Liver (tissue), 8 donors: ENCODE measurements at regions not wholly inside any gene's neighbourhood (a gene's known extent, or its start where the extent isn't known, plus 50 kb on each side); places are given as distances from the start of the nearest gene placed in this dataset.

Experiments used
- DNase-seq: peaks from one replicate; pipeline ENCODE4 v3.0.0-alpha.2; 2017; ENCODE audit warnings: low spot score
- H3K27ac ChIP-seq, 2 donors: one replicate each; pipeline ENCODE4 v1.7.0; 2013; ENCODE audit warnings: inconsistent platforms in 2 of 2, low read length in 2 of 2, control low read depth in 1 of 2, low read depth in 1 of 2, mild to moderate bottlenecking in 1 of 2
- H3K27me3 ChIP-seq, 4 donors: one replicate each; pipeline versions ENCODE4 v1.6.1 to v1.7.0; 2013; ENCODE audit warnings: low read length in 3 of 4, inconsistent platforms in 1 of 4, mild to moderate bottlenecking in 1 of 4, moderate library complexity in 1 of 4; ENCODE audit not compliant: control insufficient read depth in 4 of 4, insufficient read depth in 4 of 4
- H3K36me3 ChIP-seq, 4 donors: one replicate each; pipeline versions ENCODE4 v1.6.1 to v1.7.0; 2013; ENCODE audit warnings: low read length in 3 of 4, mild to moderate bottlenecking in 3 of 4, low read depth in 1 of 4, moderate library complexity in 1 of 4; ENCODE audit not compliant: control insufficient read depth in 4 of 4, insufficient read depth in 3 of 4
- H3K4me1 ChIP-seq, 4 donors: one replicate each; pipeline versions ENCODE4 v1.6.1 to v1.7.0; 2013; ENCODE audit warnings: low read length in 3 of 4, mild to moderate bottlenecking in 3 of 4, moderate library complexity in 1 of 4; ENCODE audit not compliant: control insufficient read depth in 4 of 4, insufficient read depth in 4 of 4
- H3K4me3 ChIP-seq, 3 donors: one replicate each; pipeline versions ENCODE4 v1.6.1 to v1.7.0; 2013; ENCODE audit warnings: low read length in 3 of 3, control low read depth in 1 of 3, low read depth in 1 of 3, mild to moderate bottlenecking in 1 of 3
- H3K9ac ChIP-seq, 2 donors: one replicate each; pipeline ENCODE4 v1.7.0; 2013; ENCODE audit warnings: low read length in 2 of 2, mild to moderate bottlenecking in 2 of 2, moderate library complexity in 2 of 2, control low read depth in 1 of 2, low read depth in 1 of 2
- H3K9me3 ChIP-seq, 4 donors: one replicate each; pipeline versions ENCODE4 v1.6.1 to v1.7.0; 2013; ENCODE audit warnings: low read length in 3 of 4; ENCODE audit not compliant: control insufficient read depth in 4 of 4
- EGR1 ChIP-seq, 2 donors: IDR thresholded peaks; 2 replicates each; pipeline ENCODE4 v1.6.1; 2016 to 2018; ENCODE audit warnings: antibody characterized with exemption in 2 of 2, low read depth in 2 of 2
- FOXA1 ChIP-seq: IDR thresholded peaks from 2 replicates; pipeline ENCODE4 v1.6.1; 2016; ENCODE audit warnings: antibody characterized with exemption
- FOXA2 ChIP-seq: IDR thresholded peaks from 2 replicates; pipeline ENCODE4 v1.6.1; 2016; ENCODE audit warnings: antibody characterized with exemption
- GABPA ChIP-seq, 2 donors: IDR thresholded peaks in 1 of 2; conservative IDR thresholded peaks in 1 of 2; 2 replicates each; pipeline ENCODE4 v1.6.1; 2016; ENCODE audit warnings: antibody characterized with exemption in 2 of 2, mild to moderate bottlenecking in 1 of 2, moderate library complexity in 1 of 2
- HNF4A ChIP-seq, 2 donors: conservative IDR thresholded peaks; 2 replicates each; pipeline ENCODE4 v1.6.1; 2016; ENCODE audit warnings: antibody characterized with exemption in 2 of 2, mild to moderate bottlenecking in 2 of 2
- HNF4G ChIP-seq: IDR thresholded peaks from 2 replicates; pipeline ENCODE4 v1.6.1; 2016; ENCODE audit warnings: antibody characterized with exemption
- JUND ChIP-seq, 2 donors: IDR thresholded peaks; 2 replicates each; pipeline ENCODE4 v1.6.1; 2016; ENCODE audit warnings: antibody characterized with exemption in 2 of 2
- RAD21 ChIP-seq, 2 donors: IDR thresholded peaks; 2 replicates each; pipeline ENCODE4 v1.6.1; 2016; ENCODE audit warnings: antibody characterized with exemption in 2 of 2, mild to moderate bottlenecking in 2 of 2
- RXRA ChIP-seq, 2 donors: IDR thresholded peaks; 2 replicates each; pipeline ENCODE4 v1.6.1; 2017 to 2018; ENCODE audit warnings: antibody characterized with exemption in 2 of 2, mild to moderate bottlenecking in 1 of 2
- SP1 ChIP-seq: IDR thresholded peaks from 2 replicates; pipeline ENCODE4 v1.6.1; 2018; ENCODE audit warnings: antibody characterized with exemption, mild to moderate bottlenecking
- TAF1 ChIP-seq: conservative IDR thresholded peaks from 2 replicates; pipeline ENCODE4 v1.6.1; 2016; ENCODE audit warnings: antibody characterized with exemption, mild to moderate bottlenecking
- WGBS: extraction: QIAGEN DNeasy Blood & Tissue Kit; methylation state at CpG from one replicate; pipeline ENCODE4 v1.1.7; 2013; 5-methylcytosine and 5-hydroxymethylcytosine counted together
- TF ChIP-seq, protein P1 (sequence below): IDR thresholded peaks from 2 replicates; pipeline ENCODE4 v1.6.1; 2016; ENCODE audit warnings: antibody characterized with exemption
- TF ChIP-seq, protein P2 (sequence below): fragments of 150-350 bp; IDR thresholded peaks from 2 replicates; pipeline ENCODE4 v1.5.1; 2017; ENCODE audit warnings: improper control_type of control experiment, low read depth, low read length; ENCODE audit not compliant: missing input control
- TF ChIP-seq, protein P3 (sequence below): IDR thresholded peaks from 2 replicates; pipeline ENCODE4 v1.6.1; 2016; ENCODE audit warnings: antibody characterized with exemption, mild to moderate bottlenecking
- TF ChIP-seq, protein P4 (sequence below): IDR thresholded peaks from 2 replicates; pipeline ENCODE4 v1.6.1; 2016; ENCODE audit warnings: antibody characterized with exemption
- donor health status: healthy.
- donor health status: healthy.
- donor health status: healthy.
- donor health status: healthy.
- donor health status: healthy.

DNA sequence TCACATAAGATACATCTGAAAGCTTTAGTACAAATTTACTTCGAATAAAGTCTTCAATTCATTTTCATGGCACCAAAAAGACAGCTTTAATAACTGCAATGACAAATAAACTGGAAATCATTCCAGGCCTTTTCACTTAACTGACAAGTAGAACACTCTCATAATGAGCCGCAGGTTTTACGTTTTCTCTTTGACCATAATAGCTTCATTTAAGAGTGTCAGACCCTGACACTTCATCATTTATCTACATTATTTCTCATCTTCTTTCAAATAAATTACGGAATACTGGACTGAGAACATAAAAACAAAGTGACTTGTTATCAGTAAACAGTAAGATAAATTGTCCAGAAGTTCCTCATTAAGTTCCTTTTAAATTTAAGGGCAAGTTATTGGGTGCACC is 1252.9 kb upstream of the ACVR2A start:
- Histone ChIP-seq H3K36me3 (no peaks in the 10 kb centered on the region), H3K27me3 (no peaks in the 10 kb centered on the region), H3K9ac (no peak overlapping the region), H3K9me3 (peaks cover 0 to 5% (median 1%) of the 10 kb centered on the region in 4 donors), H3K4me1 (no peaks in the 10 kb centered on the region), H3K27ac (no peak overlapping the region), H3K4me3 (no peak overlapping the region)
- DNase-seq, result no peak
- WGBS, result 68% methylated on average over 4 of the region's 4 CpGs
- TF ChIP-seq FOXA1 (no peak), FOXA2 (no peak), SP1 (no peak), RXRA (IDR thresholded peaks at IDR 0.05) (no peak), JUND (IDR thresholded peaks at IDR 0.05) (no peak), RAD21 (IDR thresholded peaks at IDR 0.05) (no peak), EGR1 (IDR thresholded peaks at IDR 0.05; ENCODE audit: low read depth in 2 of 2) (no peak)
- TF ChIP-seq, protein P1, sequence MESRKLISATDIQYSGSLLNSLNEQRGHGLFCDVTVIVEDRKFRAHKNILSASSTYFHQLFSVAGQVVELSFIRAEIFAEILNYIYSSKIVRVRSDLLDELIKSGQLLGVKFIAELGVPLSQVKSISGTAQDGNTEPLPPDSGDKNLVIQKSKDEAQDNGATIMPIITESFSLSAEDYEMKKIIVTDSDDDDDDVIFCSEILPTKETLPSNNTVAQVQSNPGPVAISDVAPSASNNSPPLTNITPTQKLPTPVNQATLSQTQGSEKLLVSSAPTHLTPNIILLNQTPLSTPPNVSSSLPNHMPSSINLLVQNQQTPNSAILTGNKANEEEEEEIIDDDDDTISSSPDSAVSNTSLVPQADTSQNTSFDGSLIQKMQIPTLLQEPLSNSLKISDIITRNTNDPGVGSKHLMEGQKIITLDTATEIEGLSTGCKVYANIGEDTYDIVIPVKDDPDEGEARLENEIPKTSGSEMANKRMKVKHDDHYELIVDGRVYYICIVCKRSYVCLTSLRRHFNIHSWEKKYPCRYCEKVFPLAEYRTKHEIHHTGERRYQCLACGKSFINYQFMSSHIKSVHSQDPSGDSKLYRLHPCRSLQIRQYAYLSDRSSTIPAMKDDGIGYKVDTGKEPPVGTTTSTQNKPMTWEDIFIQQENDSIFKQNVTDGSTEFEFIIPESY, result no peak
- TF ChIP-seq, protein P2, sequence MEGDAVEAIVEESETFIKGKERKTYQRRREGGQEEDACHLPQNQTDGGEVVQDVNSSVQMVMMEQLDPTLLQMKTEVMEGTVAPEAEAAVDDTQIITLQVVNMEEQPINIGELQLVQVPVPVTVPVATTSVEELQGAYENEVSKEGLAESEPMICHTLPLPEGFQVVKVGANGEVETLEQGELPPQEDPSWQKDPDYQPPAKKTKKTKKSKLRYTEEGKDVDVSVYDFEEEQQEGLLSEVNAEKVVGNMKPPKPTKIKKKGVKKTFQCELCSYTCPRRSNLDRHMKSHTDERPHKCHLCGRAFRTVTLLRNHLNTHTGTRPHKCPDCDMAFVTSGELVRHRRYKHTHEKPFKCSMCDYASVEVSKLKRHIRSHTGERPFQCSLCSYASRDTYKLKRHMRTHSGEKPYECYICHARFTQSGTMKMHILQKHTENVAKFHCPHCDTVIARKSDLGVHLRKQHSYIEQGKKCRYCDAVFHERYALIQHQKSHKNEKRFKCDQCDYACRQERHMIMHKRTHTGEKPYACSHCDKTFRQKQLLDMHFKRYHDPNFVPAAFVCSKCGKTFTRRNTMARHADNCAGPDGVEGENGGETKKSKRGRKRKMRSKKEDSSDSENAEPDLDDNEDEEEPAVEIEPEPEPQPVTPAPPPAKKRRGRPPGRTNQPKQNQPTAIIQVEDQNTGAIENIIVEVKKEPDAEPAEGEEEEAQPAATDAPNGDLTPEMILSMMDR, result no peak

DNA sequence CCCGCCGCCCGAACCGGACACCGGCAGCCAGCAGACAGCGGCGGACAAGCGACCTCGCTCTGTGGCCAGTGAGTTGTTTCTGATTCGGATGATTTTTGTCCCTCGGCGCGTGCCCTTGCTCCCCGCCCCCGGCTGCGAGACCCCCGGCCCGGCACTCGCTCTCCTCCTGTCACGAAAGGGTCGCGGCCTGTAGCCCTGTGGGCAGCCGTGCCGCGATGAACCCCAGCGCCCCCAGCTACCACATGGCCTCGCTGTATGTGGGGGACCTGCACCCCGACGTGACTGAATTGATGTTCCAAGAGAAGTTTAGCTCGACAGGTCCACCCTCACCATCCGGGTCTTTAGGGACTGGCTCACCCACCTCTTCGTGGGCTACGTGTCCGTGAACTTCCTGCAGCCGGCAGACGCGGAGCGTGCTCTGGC is 1257.5 kb upstream of the ACVR2A start:
- H3K9me3 ChIP-seq, result peaks cover 0 to 5% (median 1%) of the 10 kb centered on the region in 4 donors
- no peak overlapping the region for H3K4me3 ChIP-seq
- H3K4me1 ChIP-seq, result no peaks in the 10 kb centered on the region
- 95% methylated on average over 38 of the region's 38 CpGs for WGBS
- no peak overlapping the region for H3K9ac ChIP-seq
- H3K27me3 ChIP-seq, result no peaks in the 10 kb centered on the region
- no peak overlapping the region for H3K27ac ChIP-seq
- DNase-seq, result no peak
- TF ChIP-seq GABPA (IDR thresholded peaks at IDR 0.05 in 1 of 2, conservative IDR thresholded peaks at IDR 0.05 in 1 of 2) (no peak), EGR1 (IDR thresholded peaks at IDR 0.05; ENCODE audit: low read depth in 2 of 2) (no peak), RXRA (IDR thresholded peaks at IDR 0.05) (no peak), TAF1 (no peak), RAD21 (IDR thresholded peaks at IDR 0.05) (no peak), HNF4G (no peak), FOXA1 (no peak), FOXA2 (no peak), HNF4A (conservative IDR thresholded peaks at IDR 0.05) (no peak), JUND (IDR thresholded peaks at IDR 0.05) (no peak), SP1 (no peak)
- TF ChIP-seq, protein P3, sequence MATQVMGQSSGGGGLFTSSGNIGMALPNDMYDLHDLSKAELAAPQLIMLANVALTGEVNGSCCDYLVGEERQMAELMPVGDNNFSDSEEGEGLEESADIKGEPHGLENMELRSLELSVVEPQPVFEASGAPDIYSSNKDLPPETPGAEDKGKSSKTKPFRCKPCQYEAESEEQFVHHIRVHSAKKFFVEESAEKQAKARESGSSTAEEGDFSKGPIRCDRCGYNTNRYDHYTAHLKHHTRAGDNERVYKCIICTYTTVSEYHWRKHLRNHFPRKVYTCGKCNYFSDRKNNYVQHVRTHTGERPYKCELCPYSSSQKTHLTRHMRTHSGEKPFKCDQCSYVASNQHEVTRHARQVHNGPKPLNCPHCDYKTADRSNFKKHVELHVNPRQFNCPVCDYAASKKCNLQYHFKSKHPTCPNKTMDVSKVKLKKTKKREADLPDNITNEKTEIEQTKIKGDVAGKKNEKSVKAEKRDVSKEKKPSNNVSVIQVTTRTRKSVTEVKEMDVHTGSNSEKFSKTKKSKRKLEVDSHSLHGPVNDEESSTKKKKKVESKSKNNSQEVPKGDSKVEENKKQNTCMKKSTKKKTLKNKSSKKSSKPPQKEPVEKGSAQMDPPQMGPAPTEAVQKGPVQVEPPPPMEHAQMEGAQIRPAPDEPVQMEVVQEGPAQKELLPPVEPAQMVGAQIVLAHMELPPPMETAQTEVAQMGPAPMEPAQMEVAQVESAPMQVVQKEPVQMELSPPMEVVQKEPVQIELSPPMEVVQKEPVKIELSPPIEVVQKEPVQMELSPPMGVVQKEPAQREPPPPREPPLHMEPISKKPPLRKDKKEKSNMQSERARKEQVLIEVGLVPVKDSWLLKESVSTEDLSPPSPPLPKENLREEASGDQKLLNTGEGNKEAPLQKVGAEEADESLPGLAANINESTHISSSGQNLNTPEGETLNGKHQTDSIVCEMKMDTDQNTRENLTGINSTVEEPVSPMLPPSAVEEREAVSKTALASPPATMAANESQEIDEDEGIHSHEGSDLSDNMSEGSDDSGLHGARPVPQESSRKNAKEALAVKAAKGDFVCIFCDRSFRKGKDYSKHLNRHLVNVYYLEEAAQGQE, result no peak
- TF ChIP-seq, protein P1, result no peak
- TF ChIP-seq, protein P2, result no peak
- TF ChIP-seq, protein P4, sequence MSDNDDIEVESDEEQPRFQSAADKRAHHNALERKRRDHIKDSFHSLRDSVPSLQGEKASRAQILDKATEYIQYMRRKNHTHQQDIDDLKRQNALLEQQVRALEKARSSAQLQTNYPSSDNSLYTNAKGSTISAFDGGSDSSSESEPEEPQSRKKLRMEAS, result no peak
- H3K36me3 ChIP-seq, result no peaks in the 10 kb centered on the region
